Small intestine (tissue), 7 donors: ENCODE measurements at regions not wholly inside any gene's neighbourhood (a gene's known extent, or its start where the extent isn't known, plus 50 kb on each side); places are given as distances from the start of the nearest gene placed in this dataset.
A peak's percentile ranks its signal among the peaks of the same experiment; 100 is the strongest.

Experiments
- DNase-seq, 2 donors: peaks; one replicate each; pipeline versions ENCODE4 v3.0.0 to v3.0.0-alpha.2; 2013
- FAIRE-seq: peaks from 2 replicates; lab custom pipeline; 2012; peaks lifted over from hg19 to GRCh38; lab: Jason Lieb, UNC
- H3K27ac ChIP-seq, 3 donors: one replicate each; pipeline ENCODE4 v1.5.1; 2013; ENCODE audit warnings: low read length in 2 of 3, mild to moderate bottlenecking in 2 of 3, control low read depth in 1 of 3, inconsistent platforms in 1 of 3, low read depth in 1 of 3, moderate library complexity in 1 of 3
- H3K27me3 ChIP-seq, 3 donors: one replicate each; pipeline ENCODE4 v1.6.1; 2013; ENCODE audit warnings: low read length in 3 of 3, inconsistent platforms in 1 of 3; ENCODE audit not compliant: control insufficient read depth in 3 of 3, insufficient read depth in 3 of 3
- H3K36me3 ChIP-seq, 3 donors: one replicate each; pipeline ENCODE4 v1.6.1; 2013; ENCODE audit warnings: low read length in 3 of 3, inconsistent platforms in 1 of 3, low read depth in 1 of 3, mild to moderate bottlenecking in 1 of 3, moderate library complexity in 1 of 3; ENCODE audit not compliant: control insufficient read depth in 3 of 3, insufficient read depth in 2 of 3
- H3K4me1 ChIP-seq, 3 donors: one replicate each; pipeline ENCODE4 v1.6.1; 2013; ENCODE audit warnings: low read length in 2 of 3, inconsistent platforms in 1 of 3, low read depth in 1 of 3, mild to moderate bottlenecking in 1 of 3, moderate library complexity in 1 of 3; ENCODE audit not compliant: control insufficient read depth in 3 of 3, insufficient read depth in 2 of 3
- H3K4me3 ChIP-seq, 3 donors: one replicate each; pipeline ENCODE4 v1.5.1; 2013; ENCODE audit warnings: low read length in 3 of 3, control low read depth in 1 of 3, inconsistent platforms in 1 of 3, low read depth in 1 of 3, mild to moderate bottlenecking in 1 of 3, moderate library complexity in 1 of 3
- H3K9me3 ChIP-seq, 2 donors: one replicate each; pipeline ENCODE4 v1.6.1; 2013; ENCODE audit warnings: low read depth in 1 of 2, low read length in 1 of 2; ENCODE audit not compliant: control insufficient read depth in 2 of 2, insufficient read depth in 1 of 2
- WGBS, 3 donors: extraction: QIAGEN DNeasy Blood & Tissue Kit; methylation state at CpG; one replicate each; pipeline ENCODE4 v1.1.7; 2013; 5-methylcytosine and 5-hydroxymethylcytosine counted together
- donor health status: healthy with polysubstance abuse.
- donor health status: control.
- donor health status: control.
- donor health status: Bipolar disorder and iron deficiency.
- donor health status: healthy.

DNA sequence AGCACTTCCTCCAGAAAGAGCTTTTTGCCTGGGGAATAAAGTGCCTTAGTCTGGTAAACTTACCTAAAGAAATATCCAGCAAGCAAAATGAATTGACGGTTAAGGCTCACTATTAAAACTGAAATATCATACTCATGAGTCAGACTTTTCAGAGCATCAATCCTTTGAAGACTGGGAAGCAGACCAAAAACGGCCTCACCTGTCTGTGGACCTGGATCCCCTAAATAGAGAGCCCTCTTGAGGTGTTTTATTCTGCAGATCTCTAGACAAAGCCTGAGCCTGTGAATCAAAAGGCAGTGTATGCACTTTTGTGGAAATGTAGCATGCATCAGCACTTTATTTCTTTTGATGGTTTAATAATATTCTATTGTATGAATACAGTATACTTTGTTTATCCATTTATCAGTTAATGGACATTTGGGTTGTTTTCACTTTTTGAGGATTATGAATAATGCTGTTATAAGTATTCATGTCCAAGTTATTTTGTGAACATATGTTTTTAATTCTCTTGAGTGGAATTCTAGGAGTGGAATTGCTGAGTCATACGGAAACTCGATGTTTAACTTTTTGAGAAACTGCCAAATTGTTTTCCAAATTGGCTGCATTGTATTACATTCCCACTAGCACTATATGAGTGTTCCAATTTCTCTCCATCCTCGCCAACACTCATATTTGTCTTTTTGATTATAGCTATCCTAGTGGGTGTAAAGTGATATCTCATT lies 449.0 kb upstream of the IGFBP3 start:
- H3K4me1 ChIP-seq, result no peaks in the 10 kb centered on the region
- no peaks in the 10 kb centered on the region for H3K27me3 ChIP-seq
- DNase-seq (no peak), FAIRE-seq (no peak)
- H3K36me3 ChIP-seq, result no peaks in the 10 kb centered on the region
- H3K9me3 ChIP-seq, result no peaks in the 10 kb centered on the region
- no peak overlapping the region for H3K27ac ChIP-seq
- no peak overlapping the region for H3K4me3 ChIP-seq
- 51 to 68% (median 59%) methylated on average over 5 of the region's 5 CpGs for WGBS, 3 donors

- WGBS, 3 donors, result 79 to 95% (median 86%) methylated on average over 1 of the region's 1 CpG
- H3K4me3 ChIP-seq, result no peak overlapping the region
- H3K4me1 ChIP-seq, result peaks cover 0 to 2% (median 0%) of the 10 kb centered on the region in 3 donors
- no peaks in the 10 kb centered on the region for H3K36me3 ChIP-seq
- DNase-seq (no peak), FAIRE-seq (no peak)
- no peaks in the 10 kb centered on the region for H3K9me3 ChIP-seq
- H3K27me3 ChIP-seq, result no peaks in the 10 kb centered on the region
- no peak overlapping the region for H3K27ac ChIP-seq
Measured at GRCh38 chr7:46368871-46369270, 447.8 kb upstream of the IGFBP3 start.

DNA sequence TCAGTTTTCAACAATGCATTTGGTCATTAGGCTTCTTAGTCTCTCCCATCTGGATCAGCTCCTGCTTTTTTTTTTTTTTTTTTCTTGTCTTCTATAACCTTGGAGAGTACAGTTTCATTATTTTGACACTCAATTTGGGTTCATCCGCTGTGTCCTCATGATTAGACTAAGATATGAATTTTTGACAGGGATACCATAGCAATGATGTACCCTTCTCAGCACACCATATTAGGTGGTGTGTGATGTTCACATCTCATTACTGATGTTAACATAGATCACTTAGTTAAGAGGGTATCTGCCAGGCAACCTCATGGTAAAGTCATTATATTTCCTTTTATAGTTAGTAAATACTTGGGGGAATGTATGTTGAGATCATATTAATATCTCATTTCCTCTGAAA lies 445.5 kb upstream of the IGFBP3 start:
- DNase-seq, result no peak
- Histone ChIP-seq H3K4me3 (no peak overlapping the region), H3K27me3 (no peaks in the 10 kb centered on the region), H3K4me1 (peaks cover 0 to 4% (median 0%) of the 10 kb centered on the region in 3 donors), H3K27ac (no peak overlapping the region), H3K36me3 (no peaks in the 10 kb centered on the region), H3K9me3 (no peaks in the 10 kb centered on the region)
- FAIRE-seq, result no peak
- WGBS, 3 donors, result 89 to 100% (median 94%) methylated on average over 1 of the region's 1 CpG

DNA sequence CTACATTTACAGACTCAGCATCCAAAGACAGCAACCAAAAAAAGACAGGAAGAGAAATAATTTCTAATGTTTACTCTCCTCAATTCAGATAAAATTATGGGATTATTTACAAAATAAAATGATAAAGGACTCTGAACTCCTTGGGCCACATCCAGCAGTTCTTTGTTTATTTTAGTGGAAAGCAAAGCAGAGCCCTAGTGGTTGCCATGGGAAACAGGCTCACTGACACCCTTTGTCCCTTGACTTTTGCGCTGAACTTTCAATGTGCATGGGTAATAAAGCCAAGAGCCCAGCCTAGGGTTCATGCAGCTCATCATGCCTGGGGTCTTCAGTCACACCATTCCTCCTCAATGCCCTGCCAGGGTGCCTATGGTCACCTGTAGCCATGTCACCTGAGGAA lies 442.6 kb upstream of the IGFBP3 start:
- Histone ChIP-seq H3K4me3 (no peak overlapping the region), H3K27ac (no peak overlapping the region), H3K27me3 (no peaks in the 10 kb centered on the region), H3K4me1 (peaks cover 0 to 4% (median 0%) of the 10 kb centered on the region in 3 donors), H3K36me3 (no peaks in the 10 kb centered on the region), H3K9me3 (no peaks in the 10 kb centered on the region)
- peak; percentile 16 to 28 for DNase-seq
- FAIRE-seq, result no peak
- 21 to 51% (median 47%) methylated on average over 1 of the region's 1 CpG for WGBS, 3 donors

GRCh38 chr7:46360811-46361210 lies 439.7 kb upstream of the IGFBP3 start:
- Histone ChIP-seq H3K4me3 (no peak overlapping the region), H3K9me3 (no peaks in the 10 kb centered on the region), H3K4me1 (peaks cover 0 to 4% (median 0%) of the 10 kb centered on the region in 3 donors), H3K27me3 (no peaks in the 10 kb centered on the region), H3K27ac (no peak overlapping the region), H3K36me3 (no peaks in the 10 kb centered on the region)
- DNase-seq (no peak), FAIRE-seq (no peak)
- WGBS, 3 donors, result 64 to 82% (median 82%) methylated on average over 2 of the region's 2 CpGs

GRCh38 chr7:46360296-46360695 lies 439.2 kb upstream of the IGFBP3 start:
- no peaks in the 10 kb centered on the region for H3K27me3 ChIP-seq
- H3K9me3 ChIP-seq, result no peaks in the 10 kb centered on the region
- H3K4me1 ChIP-seq, result peaks cover 0 to 4% (median 0%) of the 10 kb centered on the region in 3 donors
- H3K27ac ChIP-seq, result no peak overlapping the region
- DNase-seq, result no peak
- no peaks in the 10 kb centered on the region for H3K36me3 ChIP-seq
- 82 to 85% (median 85%) methylated on average over 3 of the region's 3 CpGs for WGBS, 3 donors
- no peak overlapping the region for H3K4me3 ChIP-seq
- no peak for FAIRE-seq

GRCh38 chr7:46357851-46358250 lies 436.8 kb upstream of the IGFBP3 start:
- FAIRE-seq, result no peak
- no peak overlapping the region for H3K27ac ChIP-seq
- 86 to 96% (median 90%) methylated on average over 5 of the region's 5 CpGs for WGBS, 3 donors

GRCh38 chr7:46357290-46357689 lies 436.2 kb upstream of the IGFBP3 start:
- no peaks in the 10 kb centered on the region for H3K27me3 ChIP-seq
- DNase-seq (no peak), FAIRE-seq (no peak)
- H3K27ac ChIP-seq, result no peak overlapping the region
- H3K9me3 ChIP-seq, result no peaks in the 10 kb centered on the region
- H3K4me1 ChIP-seq, result no peaks in the 10 kb centered on the region
- no peaks in the 10 kb centered on the region for H3K36me3 ChIP-seq
- WGBS, 3 donors, result 86 to 89% (median 86%) methylated on average over 2 of the region's 2 CpGs
- no peak overlapping the region for H3K4me3 ChIP-seq

More at GRCh38 chr7:46357851-46358250, 436.8 kb upstream of the IGFBP3 start:
- H3K9me3 ChIP-seq, result no peaks in the 10 kb centered on the region
- DNase-seq, result no peak
- no peaks in the 10 kb centered on the region for H3K36me3 ChIP-seq
- H3K27me3 ChIP-seq, result no peaks in the 10 kb centered on the region
- no peak overlapping the region for H3K4me3 ChIP-seq
- no peaks in the 10 kb centered on the region for H3K4me1 ChIP-seq

DNA sequence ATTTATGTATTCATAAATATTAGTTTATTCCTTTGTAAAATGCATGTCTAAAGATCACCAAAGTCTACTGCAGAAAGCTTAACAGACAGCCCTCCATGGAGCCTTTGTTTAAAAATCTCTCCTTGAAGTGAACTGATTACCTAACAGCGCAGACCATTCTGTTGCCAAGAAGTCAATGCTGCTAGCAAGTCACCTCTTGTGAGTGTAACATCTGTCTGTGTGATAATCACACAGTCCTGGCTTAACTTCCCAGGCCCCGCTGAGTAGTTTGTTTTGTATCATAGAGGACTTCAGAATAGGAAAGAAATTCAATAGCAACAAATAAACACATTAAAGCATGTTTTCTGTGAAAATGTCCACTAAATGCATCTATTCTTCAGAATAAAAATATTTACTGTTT lies 435.3 kb upstream of the IGFBP3 start:
- Histone ChIP-seq H3K4me3 (no peak overlapping the region), H3K27ac (no peak overlapping the region), H3K27me3 (no peaks in the 10 kb centered on the region), H3K36me3 (no peaks in the 10 kb centered on the region), H3K9me3 (no peaks in the 10 kb centered on the region), H3K4me1 (no peaks in the 10 kb centered on the region)
- DNase-seq, result no peak
- no peak for FAIRE-seq
- 85 to 95% (median 93%) methylated on average over 2 of the region's 2 CpGs for WGBS, 3 donors
